ENCODE measurements at regions not wholly inside any gene's neighbourhood (a gene's known extent, or its start where the extent isn't known, plus 50 kb on each side); places are given as distances from the start of the nearest gene placed in this dataset.

- TF ChIP-seq CTCF (conservative IDR thresholded peaks at IDR 0.05; ENCODE audit: low read depth), result no peak
- POLR2A ChIA-PET (ENCODE audit: low non-redundant PET), result no interaction called here
- no peak overlapping the region for H3K27ac ChIP-seq
- CTCF ChIA-PET, result no interaction called here
- no peak for DNase-seq (ENCODE audit: low spot score)
These were observed 53.1 kb upstream of the STK39 start for GRCh38 chr2:168300460-168300859.

GRCh38 chr2:168304024-168304681 lies 56.8 kb upstream of the STK39 start:
- no peak for DNase-seq (ENCODE audit: low spot score)
- H3K27ac ChIP-seq, result no peak overlapping the region
- TF ChIP-seq CTCF (conservative IDR thresholded peaks at IDR 0.05; ENCODE audit: low read depth), result no peak
- POLR2A ChIA-PET (ENCODE audit: low non-redundant PET), result no interaction called here
- CTCF ChIA-PET, result interaction anchor here (0.6 kb wide), 1 partner anchor 44 kb away, joined by 4 read pairs; no protein-coding TSS in a partner anchor

GRCh38 chr2:168307379-168307778 lies 60.0 kb upstream of the STK39 start:
- no peak for TF ChIP-seq CTCF (conservative IDR thresholded peaks at IDR 0.05; ENCODE audit: low read depth)
- ChIA-PET CTCF (no interaction called here), POLR2A (ENCODE audit: low non-redundant PET) (no interaction called here)
- H3K27ac ChIP-seq, result no peak overlapping the region
- no peak for DNase-seq (ENCODE audit: low spot score)

GRCh38 chr2:168310580-168310979 lies 63.2 kb upstream of the STK39 start:
- TF ChIP-seq CTCF (conservative IDR thresholded peaks at IDR 0.05; ENCODE audit: low read depth), result no peak
- ChIA-PET POLR2A (ENCODE audit: low non-redundant PET) (no interaction called here), CTCF (interaction anchor here (0.9 kb wide), 1 partner anchor 9 kb away, joined by 3 read pairs; no protein-coding TSS in a partner anchor)
- DNase-seq (ENCODE audit: low spot score), result no peak
- H3K27ac ChIP-seq, result no peak overlapping the region

GRCh38 chr2:168311261-168311910 lies 64.0 kb upstream of the STK39 start:
- H3K27ac ChIP-seq, result no peak overlapping the region
- ChIA-PET POLR2A (ENCODE audit: low non-redundant PET) (no interaction called here), CTCF (interaction anchor here (0.7 to 0.9 kb wide), 2 partner anchors 10 to 165 kb away, joined by 3 to 5 read pairs; no protein-coding TSS in a partner anchor)
- no peak for TF ChIP-seq CTCF (conservative IDR thresholded peaks at IDR 0.05; ENCODE audit: low read depth)
- no peak for DNase-seq (ENCODE audit: low spot score)

- CTCF ChIA-PET, result interaction anchor here (0.7 kb wide), 1 partner anchor 164 kb away, joined by 5 read pairs; no protein-coding TSS in a partner anchor
- TF ChIP-seq CTCF (conservative IDR thresholded peaks at IDR 0.05; ENCODE audit: low read depth), result no peak
- no peak for DNase-seq (ENCODE audit: low spot score)
- POLR2A ChIA-PET (ENCODE audit: low non-redundant PET), result no interaction called here
- no peak overlapping the region for H3K27ac ChIP-seq
These were observed 64.8 kb upstream of the STK39 start for GRCh38 chr2:168312036-168312822.
